ENCODE measurements at regions not wholly inside any gene's neighbourhood (a gene's known extent, or its start where the extent isn't known, plus 50 kb on each side); places are given as distances from the start of the nearest gene placed in this dataset.

- DNase-seq: no peak
- Histone ChIP-seq H3K9me3 (no peaks in the 10 kb centered on the region), H3K9me2 (no peaks in the 10 kb centered on the region), H3F3A (replicated peaks; ENCODE audit: insufficient read depth) (no peaks in the 10 kb centered on the region), H3K4me1 (ENCODE audit: control insufficient read depth in 1 of 2, insufficient read depth in 2 of 2, low read depth in 1 of 2, low read length in 1 of 2) (no peaks in the 10 kb centered on the region), H2AFZ (ENCODE audit: low read depth) (no peak overlapping the region), H4K20me1 (ENCODE audit: insufficient read depth) (no peaks in the 10 kb centered on the region), H3K36me3 (replicated peaks in 1 of 2; ENCODE audit: control insufficient read depth in 1 of 2, insufficient read depth in 2 of 2, low read length in 1 of 2) (no peaks in the 10 kb centered on the region), H3K4me2 (no peak overlapping the region), H3K4me3 (ENCODE audit: low read depth in 2 of 2, low read length in 1 of 2) (no peak overlapping the region), H3K27me3 (ENCODE audit: insufficient read depth) (no peaks in the 10 kb centered on the region), H3K79me2 (ENCODE audit: insufficient read depth) (no peaks in the 10 kb centered on the region), H3K9ac (no peak overlapping the region), H3K27ac (ENCODE audit: low read depth in 2 of 2, low read length in 1 of 2) (no peak overlapping the region)
- POLR2A ChIA-PET: no interaction called here
- WGBS (ENCODE audit: low lambda C conversion rate): 75% methylated on average over 2 of the region's 2 CpGs
- TF ChIP-seq IRF3 (IDR thresholded peaks at IDR 0.05; ENCODE audit: low read depth, low read length) (no peak), FOSL2 (IDR thresholded peaks at IDR 0.05; ENCODE audit: borderline replicate concordance, low read depth) (no peak), TCF12 (IDR thresholded peaks at IDR 0.05) (no peak), MAX (IDR thresholded peaks at IDR 0.05; ENCODE audit: low read depth) (no peak), REST (IDR thresholded peaks at IDR 0.05; ENCODE audit: low read depth, low read length) (no peak), JUND (IDR thresholded peaks at IDR 0.05) (no peak), RFX5 (IDR thresholded peaks at IDR 0.05; ENCODE audit: low read length) (no peak), CTCF (IDR thresholded peaks at IDR 0.05) (no peak), YY1 (IDR thresholded peaks at IDR 0.05; ENCODE audit: low read depth) (no peak), CHD2 (IDR thresholded peaks at IDR 0.05; ENCODE audit: low read length, partially characterized antibody) (no peak), GATA2 (CRISPR knock-in tag; IDR thresholded peaks at IDR 0.05) (no peak), TAF1 (IDR thresholded peaks at IDR 0.05; ENCODE audit: borderline replicate concordance, low read depth, low read length) (no peak), RCOR1 (IDR thresholded peaks at IDR 0.05; ENCODE audit: low read length) (no peak), USF1 (IDR thresholded peaks at IDR 0.05; ENCODE audit: borderline replicate concordance, low read depth) (no peak), SMC3 (IDR thresholded peaks at IDR 0.05; ENCODE audit: low read depth, low read length) (no peak), FOXM1 (IDR thresholded peaks at IDR 0.05; ENCODE audit: low read depth) (no peak), EP300 (IDR thresholded peaks at IDR 0.05; ENCODE audit: borderline replicate concordance in 1 of 2, low read depth in 1 of 2, low read length in 1 of 2) (no peak)
- CTCF ChIA-PET: no interaction called here
Measured at GRCh38 chr20:11083841-11084240, 410.0 kb upstream of the JAG1 start.
